Lung (tissue), 11 donors: ENCODE measurements at regions not wholly inside any gene's neighbourhood (a gene's known extent, or its start where the extent isn't known, plus 50 kb on each side); places are given as distances from the start of the nearest gene placed in this dataset.

Source experiments
- ATAC-seq: fragments of 200-7000 bp; cut with Tn5 transposase; one replicate; pipeline ENCODE4 v1.9.1; 2020; ENCODE audit warnings: moderate number of reproducible peaks; ENCODE audit not compliant: insufficient read depth, low FRiP score
- DNase-seq, 3 donors: peaks; one replicate each; pipeline ENCODE4 v3.0.0-alpha.2; 2013 to 2017
- H3K27ac ChIP-seq, 2 donors: one replicate each; pipeline ENCODE4 v1.5.1; 2013; ENCODE audit warnings: mild to moderate bottlenecking in 2 of 2, moderate library complexity in 2 of 2, control low read depth in 1 of 2, inconsistent platforms in 1 of 2, low read depth in 1 of 2, low read length in 1 of 2
- H3K27me3 ChIP-seq, 3 donors: one replicate each; pipeline ENCODE4 v1.5.1; 2013; ENCODE audit warnings: low read length in 2 of 3; ENCODE audit not compliant: control insufficient read depth in 3 of 3, insufficient read depth in 3 of 3
- H3K36me3 ChIP-seq, 4 donors: one replicate each; pipeline ENCODE4 v1.5.1; 2013; ENCODE audit warnings: low read length in 4 of 4, mild to moderate bottlenecking in 1 of 4, moderate library complexity in 1 of 4; ENCODE audit not compliant: control insufficient read depth in 4 of 4, insufficient read depth in 4 of 4
- H3K4me1 ChIP-seq, 5 donors: one replicate each; pipeline ENCODE4 v1.5.1; 2013; ENCODE audit warnings: low read length in 5 of 5, mild to moderate bottlenecking in 2 of 5, moderate library complexity in 1 of 5; ENCODE audit not compliant: control insufficient read depth in 5 of 5, insufficient read depth in 5 of 5
- H3K4me3 ChIP-seq: one replicate; pipeline ENCODE4 v1.5.1; 2013; ENCODE audit warnings: mild to moderate bottlenecking, control low read depth, moderate library complexity
- H3K9ac ChIP-seq, 2 donors: one replicate each; pipeline ENCODE4 v1.5.1; 2013; ENCODE audit warnings: low read length in 2 of 2, control low read depth in 1 of 2; ENCODE audit not compliant: insufficient read depth in 1 of 2
- H3K9me3 ChIP-seq, 4 donors: one replicate each; pipeline ENCODE4 v1.5.1; 2013; ENCODE audit warnings: low read length in 3 of 4, mild to moderate bottlenecking in 1 of 4, moderate library complexity in 1 of 4; ENCODE audit not compliant: control insufficient read depth in 4 of 4, insufficient read depth in 3 of 4
- WGBS, 2 donors: extraction: QIAGEN DNeasy Blood & Tissue Kit; methylation state at CpG; one replicate each; pipeline ENCODE4 v1.1.7; 2013; 5-methylcytosine and 5-hydroxymethylcytosine counted together
- TF ChIP-seq, protein P1 (sequence below): IDR thresholded peaks from 2 replicates; pipeline ENCODE4 v1.5.1; 2012; ENCODE audit warnings: mild to moderate bottlenecking; ENCODE audit errors: control extremely low read depth, extremely low read depth
- donor health status: control.
- donor health status: control.
- donor health status: Bipolar disorder and iron deficiency.
- donor health status: healthy.
- donor health status: DM: yes; HTN: yes; CAD: no.

DNA sequence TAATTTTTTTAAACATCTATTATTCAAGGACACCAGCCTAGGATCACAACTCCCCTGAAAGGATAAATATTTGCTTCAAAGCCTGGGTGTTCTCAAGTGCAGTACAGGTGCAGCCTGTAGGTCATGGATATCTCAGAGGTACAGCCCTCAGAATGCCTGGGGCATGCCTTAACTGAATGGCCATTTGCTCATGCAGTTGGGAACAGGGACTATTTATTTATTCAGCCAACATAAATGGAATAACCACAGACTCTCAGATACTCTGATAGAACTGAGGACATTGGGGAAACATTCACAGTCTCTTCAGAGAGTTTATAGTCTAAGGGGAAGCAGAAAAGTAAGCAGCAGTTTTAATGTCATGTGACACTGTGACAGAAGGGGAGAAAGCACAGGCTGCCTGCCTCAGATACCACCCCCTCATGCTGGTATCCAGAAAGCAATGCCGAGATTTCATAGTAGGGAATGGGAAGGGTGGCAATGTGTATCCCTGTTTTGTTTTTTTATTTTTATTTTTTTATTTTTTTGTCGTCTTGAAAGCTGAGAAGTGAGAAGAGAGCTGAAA lies 112.6 kb downstream of the MACIR start:
- H3K4me1 ChIP-seq, result peaks cover 0 to 4% (median 1%) of the 10 kb centered on the region in 5 donors
- ATAC-seq (no peak), DNase-seq (no peak)
- H3K27ac ChIP-seq, result no peak overlapping the region
- H3K4me3 ChIP-seq, result no peak overlapping the region
- H3K9me3 ChIP-seq, result peaks cover 0 to 5% (median 0%) of the 10 kb centered on the region in 4 donors
- TF ChIP-seq, protein P1, sequence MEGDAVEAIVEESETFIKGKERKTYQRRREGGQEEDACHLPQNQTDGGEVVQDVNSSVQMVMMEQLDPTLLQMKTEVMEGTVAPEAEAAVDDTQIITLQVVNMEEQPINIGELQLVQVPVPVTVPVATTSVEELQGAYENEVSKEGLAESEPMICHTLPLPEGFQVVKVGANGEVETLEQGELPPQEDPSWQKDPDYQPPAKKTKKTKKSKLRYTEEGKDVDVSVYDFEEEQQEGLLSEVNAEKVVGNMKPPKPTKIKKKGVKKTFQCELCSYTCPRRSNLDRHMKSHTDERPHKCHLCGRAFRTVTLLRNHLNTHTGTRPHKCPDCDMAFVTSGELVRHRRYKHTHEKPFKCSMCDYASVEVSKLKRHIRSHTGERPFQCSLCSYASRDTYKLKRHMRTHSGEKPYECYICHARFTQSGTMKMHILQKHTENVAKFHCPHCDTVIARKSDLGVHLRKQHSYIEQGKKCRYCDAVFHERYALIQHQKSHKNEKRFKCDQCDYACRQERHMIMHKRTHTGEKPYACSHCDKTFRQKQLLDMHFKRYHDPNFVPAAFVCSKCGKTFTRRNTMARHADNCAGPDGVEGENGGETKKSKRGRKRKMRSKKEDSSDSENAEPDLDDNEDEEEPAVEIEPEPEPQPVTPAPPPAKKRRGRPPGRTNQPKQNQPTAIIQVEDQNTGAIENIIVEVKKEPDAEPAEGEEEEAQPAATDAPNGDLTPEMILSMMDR, result no peak
- H3K9ac ChIP-seq, result no peak overlapping the region
- H3K27me3 ChIP-seq, result no peaks in the 10 kb centered on the region
- 68 to 70% methylated on average over 2 of the region's 2 CpGs for WGBS, 2 donors
- H3K36me3 ChIP-seq, result no peaks in the 10 kb centered on the region

GRCh38 chr5:103369125-103370120 lies 110.9 kb downstream of the MACIR start:
- ATAC-seq (no peak), DNase-seq (no peak)
- H3K27me3 ChIP-seq, result no peaks in the 10 kb centered on the region
- peaks cover 0 to 1% (median 0%) of the 10 kb centered on the region in 5 donors for H3K4me1 ChIP-seq
- H3K9ac ChIP-seq, result no peak overlapping the region
- WGBS, 2 donors, result 82 to 92% methylated on average over 2 of the region's 2 CpGs
- H3K9me3 ChIP-seq, result peaks cover 0 to 5% (median 0%) of the 10 kb centered on the region in 4 donors
- no peak overlapping the region for H3K27ac ChIP-seq
- TF ChIP-seq, protein P1, result no peak
- H3K4me3 ChIP-seq, result no peak overlapping the region
- H3K36me3 ChIP-seq, result no peaks in the 10 kb centered on the region

DNA sequence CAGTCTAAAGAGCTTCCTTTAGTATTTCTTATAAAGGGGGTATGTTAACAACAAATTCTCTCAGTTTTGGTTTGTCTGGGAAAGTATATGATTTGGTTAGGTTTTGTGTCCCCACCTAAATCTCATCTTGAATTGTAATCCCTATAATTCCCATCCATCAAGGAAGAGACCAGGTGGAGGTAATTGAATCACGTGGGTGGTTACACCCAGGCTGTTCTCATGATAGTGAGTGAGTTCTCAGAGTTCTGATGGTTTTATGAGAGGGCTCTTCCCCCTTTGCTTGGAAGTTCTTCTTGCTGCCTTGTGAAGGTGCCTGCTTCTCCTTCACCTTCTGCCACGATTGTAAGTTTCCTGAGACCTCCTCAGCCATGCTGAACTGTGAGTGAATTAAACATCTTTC lies 109.1 kb downstream of the MACIR start:
- ATAC-seq, result no peak
- TF ChIP-seq, protein P1, result no peak
- Histone ChIP-seq H3K36me3 (no peaks in the 10 kb centered on the region), H3K27ac (no peak overlapping the region), H3K9ac (no peak overlapping the region), H3K9me3 (peaks cover 0 to 5% (median 0%) of the 10 kb centered on the region in 4 donors), H3K4me3 (no peak overlapping the region), H3K27me3 (no peaks in the 10 kb centered on the region), H3K4me1 (peaks cover 0 to 1% (median 0%) of the 10 kb centered on the region in 5 donors)
- DNase-seq, result no peak
- WGBS, 2 donors, result 80 to 85% methylated on average over 2 of the region's 2 CpGs
